ENCODE measurements at regions not wholly inside any gene's neighbourhood (a gene's known extent, or its start where the extent isn't known, plus 50 kb on each side); places are given as distances from the start of the nearest gene placed in this dataset.
A peak's percentile ranks its signal among the peaks of the same experiment; 100 is the strongest.

GRCh38 chr2:64799592-64800252 is 146.0 kb upstream of the SERTAD2 start:
- DNase-seq, result no peak
- H3F3A ChIP-seq (replicated peaks; ENCODE audit: insufficient read depth), result peaks cover 13% of the 10 kb centered on the region
- no peaks in the 10 kb centered on the region for H3K79me2 ChIP-seq (ENCODE audit: insufficient read depth)
- H2AFZ ChIP-seq (ENCODE audit: low read depth), result no peak overlapping the region
- H4K20me1 ChIP-seq (ENCODE audit: insufficient read depth), result no peaks in the 10 kb centered on the region
- H3K4me1 ChIP-seq (ENCODE audit: control insufficient read depth in 1 of 2, insufficient read depth in 2 of 2, low read depth in 1 of 2, low read length in 1 of 2), result peaks cover 0 to 24% of the 10 kb centered on the region in 2 experiments
- ChIA-PET CTCF (interaction anchor here (1.6 kb wide), 1 partner anchor 153 kb away, joined by 3 read pairs; no protein-coding TSS in a partner anchor), POLR2A (no interaction called here)
- H3K9me2 ChIP-seq, result no peaks in the 10 kb centered on the region
- no peaks in the 10 kb centered on the region for H3K36me3 ChIP-seq (replicated peaks in 1 of 2; ENCODE audit: control insufficient read depth in 1 of 2, insufficient read depth in 2 of 2, low read length in 1 of 2)
- no peaks in the 10 kb centered on the region for H3K27me3 ChIP-seq (ENCODE audit: insufficient read depth)
- no peak overlapping the region for H3K4me3 ChIP-seq (ENCODE audit: low read depth in 2 of 2, low read length in 1 of 2)
- no peak overlapping the region for H3K27ac ChIP-seq (ENCODE audit: low read depth in 2 of 2, low read length in 1 of 2)
- no peak overlapping the region for H3K4me2 ChIP-seq
- WGBS (ENCODE audit: low lambda C conversion rate), result 68% methylated on average over 4 of the region's 4 CpGs
- TF ChIP-seq NRF1 (IDR thresholded peaks at IDR 0.05; ENCODE audit: low read depth, low read length) (no peak), TCF12 (IDR thresholded peaks at IDR 0.05) (peak; percentile 36), RXRA (IDR thresholded peaks at IDR 0.05; ENCODE audit: borderline replicate concordance, low read depth) (peak; percentile 44; the same call in 1 of the 2 replicates), MXI1 (IDR thresholded peaks at IDR 0.05; ENCODE audit: low read depth, low read length) (no peak), FOXJ3 (CRISPR knock-in tag; IDR thresholded peaks at IDR 0.05) (no peak), EP300 (IDR thresholded peaks at IDR 0.05; ENCODE audit: borderline replicate concordance in 1 of 2, low read depth in 1 of 2, low read length in 1 of 2) (peak in 1 of 2 experiments; percentile 47; a peak in 1 of 4 replicates), JUND (IDR thresholded peaks at IDR 0.05) (peak; percentile 35), IRF3 (IDR thresholded peaks at IDR 0.05; ENCODE audit: low read depth, low read length) (no peak), MAX (IDR thresholded peaks at IDR 0.05; ENCODE audit: low read depth) (no peak), USF1 (IDR thresholded peaks at IDR 0.05; ENCODE audit: borderline replicate concordance, low read depth) (0 out of 2 replicates have a peak, but pooled peaks have one; percentile 2), YY1 (IDR thresholded peaks at IDR 0.05; ENCODE audit: low read depth) (no peak), REST (IDR thresholded peaks at IDR 0.05; ENCODE audit: low read depth, low read length) (no peak), NFIC (IDR thresholded peaks at IDR 0.05; ENCODE audit: borderline replicate concordance) (peak; percentile 85), FOSL2 (IDR thresholded peaks at IDR 0.05; ENCODE audit: borderline replicate concordance, low read depth) (peak; percentile 27; the same call in 1 of the 2 replicates), EZH2phosphoT487 (IDR thresholded peaks at IDR 0.05; ENCODE audit: borderline replicate concordance, low read depth) (no peak)
- H3K9me3 ChIP-seq, result no peaks in the 10 kb centered on the region
- H3K9ac ChIP-seq, result no peak overlapping the region
